ENCODE measurements at regions not wholly inside any gene's neighbourhood (a gene's known extent, or its start where the extent isn't known, plus 50 kb on each side); places are given as distances from the start of the nearest gene placed in this dataset.

GRCh38 chr2:136052369-136053362, 65.3 kb downstream of the CXCR4 start:
- no peak overlapping the region for H3K4me2 ChIP-seq
- H3K27me3 Mint-ChIP-seq (ENCODE audit: insufficient read depth, low read depth, poor library complexity): no peaks in the 10 kb centered on the region
- TF ChIP-seq JUNB (IDR thresholded peaks at IDR 0.05; ENCODE audit: unreplicated experiment) (no peak), ETS1 (IDR thresholded peaks at IDR 0.05) (no peak), STAT1 (IDR thresholded peaks at IDR 0.05; ENCODE audit: unreplicated experiment) (no peak)
- no peak overlapping the region for H3K4me3 Mint-ChIP-seq
- no peaks in the 10 kb centered on the region for H3F3A ChIP-seq (replicated peaks; ENCODE audit: low read depth)
- no peaks in the 10 kb centered on the region for H3K27me3 ChIP-seq (ENCODE audit: insufficient read depth)
- H3K9me3 Mint-ChIP-seq: no peaks in the 10 kb centered on the region; the same call in 2 of the 3 replicates
- no peak overlapping the region for H2AFZ ChIP-seq
- no peaks in the 10 kb centered on the region for H4K20me1 ChIP-seq (replicated peaks; ENCODE audit: insufficient read depth)
- H3K36me3 Mint-ChIP-seq (ENCODE audit: low read depth): no peaks in the 10 kb centered on the region
- no peak overlapping the region for H3K27ac Mint-ChIP-seq
- no peak overlapping the region for H3K27ac ChIP-seq (ENCODE audit: low read depth)
- peaks cover 2% of the 10 kb centered on the region; the same call in 1 of the 3 replicates for H3K4me1 Mint-ChIP-seq
- H3K79me2 ChIP-seq (replicated peaks; ENCODE audit: insufficient read depth): no peaks in the 10 kb centered on the region
- H3K4me3 ChIP-seq: no peak overlapping the region
- no peak for DNase-seq (ENCODE audit: low spot score)
- H3K4me1 ChIP-seq (ENCODE audit: insufficient read depth): no peaks in the 10 kb centered on the region
- no peak for ATAC-seq
- no peaks in the 10 kb centered on the region for H3K9me2 ChIP-seq (ENCODE audit: insufficient read depth)
- no peaks in the 10 kb centered on the region for H3K36me3 ChIP-seq (ENCODE audit: insufficient read depth)

DNA sequence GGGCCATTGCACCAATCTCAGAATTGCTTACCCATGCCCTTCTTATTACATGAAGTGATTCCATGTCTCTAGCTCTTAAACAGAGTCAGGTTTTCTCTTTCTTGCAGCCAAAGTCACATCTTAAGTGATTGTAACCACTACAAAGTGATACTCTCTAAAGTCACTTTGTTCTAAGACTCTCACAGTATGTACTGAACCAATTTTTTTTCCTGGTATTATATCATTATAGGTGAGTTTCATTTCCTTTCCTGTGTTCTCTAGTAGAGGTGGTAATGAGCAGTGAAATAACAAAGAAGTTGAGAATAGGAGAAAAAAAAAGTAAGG, 66.3 kb upstream of the DARS1 start:
- H3K27me3 Mint-ChIP-seq (ENCODE audit: insufficient read depth, low read depth, poor library complexity): no peaks in the 10 kb centered on the region
- H3K4me1 Mint-ChIP-seq: no peaks in the 10 kb centered on the region
- Histone ChIP-seq H4K20me1 (replicated peaks; ENCODE audit: insufficient read depth) (no peaks in the 10 kb centered on the region), H3K27ac (ENCODE audit: low read depth) (no peak overlapping the region), H3F3A (replicated peaks; ENCODE audit: low read depth) (no peaks in the 10 kb centered on the region), H3K36me3 (ENCODE audit: insufficient read depth) (no peaks in the 10 kb centered on the region), H2AFZ (no peak overlapping the region), H3K4me1 (ENCODE audit: insufficient read depth) (no peaks in the 10 kb centered on the region), H3K4me3 (no peak overlapping the region), H3K4me2 (no peak overlapping the region), H3K79me2 (replicated peaks; ENCODE audit: insufficient read depth) (no peaks in the 10 kb centered on the region), H3K27me3 (ENCODE audit: insufficient read depth) (no peaks in the 10 kb centered on the region), H3K9me2 (ENCODE audit: insufficient read depth) (no peaks in the 10 kb centered on the region)
- ATAC-seq (no peak), DNase-seq (ENCODE audit: low spot score) (no peak)
- H3K4me3 Mint-ChIP-seq: no peak overlapping the region
- H3K9me3 Mint-ChIP-seq: no peaks in the 10 kb centered on the region; the same call in 2 of the 3 replicates
- no peak overlapping the region for H3K27ac Mint-ChIP-seq
- no peak for TF ChIP-seq POLR2AphosphoS5 (IDR thresholded peaks at IDR 0.05; ENCODE audit: low read depth)
- TF ChIP-seq ETS1 (IDR thresholded peaks at IDR 0.05): no peak
- no peak for TF ChIP-seq EZH2 (IDR thresholded peaks at IDR 0.05; ENCODE audit: low read depth, unreplicated experiment)
- TF ChIP-seq STAT1 (IDR thresholded peaks at IDR 0.05; ENCODE audit: unreplicated experiment): no peak
- TF ChIP-seq ZNF462 (CRISPR knock-in tag; IDR thresholded peaks at IDR 0.05): no peak
- no peak for TF ChIP-seq ZNF331 (CRISPR knock-in tag; IDR thresholded peaks at IDR 0.05; ENCODE audit: low read depth)
- no peaks in the 10 kb centered on the region for H3K36me3 Mint-ChIP-seq (ENCODE audit: low read depth)

Data from GM23338 (cell line).